ENCODE measurements at regions not wholly inside any gene's neighbourhood (a gene's known extent, or its start where the extent isn't known, plus 50 kb on each side); places are given as distances from the start of the nearest gene placed in this dataset.

DNA sequence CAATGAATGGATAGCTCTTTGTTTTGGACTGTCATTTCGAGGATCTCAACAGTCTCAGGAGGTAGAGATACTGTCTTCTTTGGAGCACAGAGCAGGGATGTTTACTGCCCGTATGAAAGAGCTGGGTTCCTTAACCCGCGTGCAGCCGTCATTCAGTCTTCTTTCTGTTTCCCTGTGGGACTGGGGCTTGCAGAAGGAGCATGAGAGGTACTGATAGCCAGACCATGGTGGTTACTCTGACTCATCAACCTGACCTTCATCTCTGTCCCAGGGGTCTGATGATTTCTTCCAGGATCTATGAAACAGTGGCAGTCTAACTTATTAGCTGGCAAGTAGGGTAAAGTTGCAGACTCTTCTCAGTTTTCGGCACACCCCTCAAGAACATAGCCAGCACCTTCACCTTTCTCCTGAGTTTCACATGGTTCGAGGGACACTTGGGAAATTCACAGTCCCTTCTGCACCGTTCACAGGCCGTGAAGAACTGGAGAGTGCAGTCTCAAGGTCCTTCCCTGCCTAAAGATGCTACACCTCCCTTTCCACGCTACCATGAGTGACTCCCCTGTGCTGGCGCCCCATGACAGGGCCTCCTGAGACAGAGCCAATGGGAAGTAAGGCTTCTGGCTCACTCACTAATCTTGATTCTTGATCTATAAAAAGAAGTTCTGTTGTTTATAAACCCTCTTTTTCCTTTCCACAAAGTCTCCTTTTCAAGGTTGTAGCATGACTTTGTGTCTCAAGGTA lies 226.2 kb downstream of the MC4R start:
- Mint-ChIP-seq H3K4me1 (no peaks in the 10 kb centered on the region), H3K9me3 (no peaks in the 10 kb centered on the region), H3K4me3 (no peak overlapping the region), H3K27ac (no peak overlapping the region), H3K36me3 (ENCODE audit: low read depth) (no peaks in the 10 kb centered on the region), H3K27me3 (no peaks in the 10 kb centered on the region)
- intact Hi-C loops (cut with micrococcal nuclease): no loop called here
- DNase-seq: no peak

DNA sequence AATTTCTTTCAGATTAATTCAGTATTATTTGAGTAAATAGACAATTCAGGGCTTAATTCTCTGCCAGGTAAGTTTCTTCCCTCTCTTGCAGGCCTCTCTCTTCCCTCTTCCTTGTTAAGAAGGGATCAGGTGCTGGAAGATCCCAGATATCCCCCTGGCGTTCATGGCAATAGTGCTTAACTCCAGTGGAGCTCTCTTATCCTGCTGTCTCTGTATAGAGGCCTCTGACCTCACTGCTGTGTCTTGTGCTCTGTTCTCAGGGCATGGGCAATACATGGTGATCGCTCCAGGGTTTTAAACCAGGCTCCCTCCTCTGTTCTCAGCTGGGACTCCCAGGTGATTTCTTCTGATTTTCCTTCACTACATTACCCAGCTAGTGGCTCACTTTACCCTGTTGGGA lies 226.8 kb downstream of the MC4R start:
- no peaks in the 10 kb centered on the region for H3K27me3 Mint-ChIP-seq
- intact Hi-C loops (cut with micrococcal nuclease): no loop called here
- H3K27ac Mint-ChIP-seq: no peak overlapping the region
- H3K4me1 Mint-ChIP-seq: no peaks in the 10 kb centered on the region
- no peak overlapping the region for H3K4me3 Mint-ChIP-seq
- no peak for DNase-seq
- H3K36me3 Mint-ChIP-seq (ENCODE audit: low read depth): no peaks in the 10 kb centered on the region
- no peaks in the 10 kb centered on the region for H3K9me3 Mint-ChIP-seq

DNA sequence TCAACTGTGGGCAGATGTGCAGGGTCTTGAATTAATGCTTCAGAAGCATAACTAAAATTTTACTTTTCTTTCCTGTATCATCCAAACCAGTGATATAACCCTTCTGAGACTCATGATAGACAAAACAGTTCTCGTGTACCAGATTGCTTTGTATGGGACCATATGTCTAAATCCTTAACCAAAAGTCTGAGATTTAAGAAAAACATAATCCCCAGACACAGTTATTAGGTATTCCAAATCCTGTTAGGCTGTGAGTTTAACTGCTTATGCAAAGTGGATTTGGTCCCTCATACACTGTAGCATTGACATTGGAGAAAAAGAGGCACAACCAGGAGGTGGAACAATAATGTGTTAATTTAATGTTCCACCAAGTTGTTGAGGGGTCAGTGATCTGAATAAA lies 235.0 kb downstream of the PMAIP1 start:
- Mint-ChIP-seq H3K27ac (no peak overlapping the region), H3K9me3 (no peaks in the 10 kb centered on the region), H3K36me3 (ENCODE audit: low read depth) (no peaks in the 10 kb centered on the region), H3K4me3 (no peak overlapping the region), H3K4me1 (no peaks in the 10 kb centered on the region), H3K27me3 (no peaks in the 10 kb centered on the region)
- intact Hi-C loops (cut with micrococcal nuclease): no loop called here
- no peak for DNase-seq

DNA sequence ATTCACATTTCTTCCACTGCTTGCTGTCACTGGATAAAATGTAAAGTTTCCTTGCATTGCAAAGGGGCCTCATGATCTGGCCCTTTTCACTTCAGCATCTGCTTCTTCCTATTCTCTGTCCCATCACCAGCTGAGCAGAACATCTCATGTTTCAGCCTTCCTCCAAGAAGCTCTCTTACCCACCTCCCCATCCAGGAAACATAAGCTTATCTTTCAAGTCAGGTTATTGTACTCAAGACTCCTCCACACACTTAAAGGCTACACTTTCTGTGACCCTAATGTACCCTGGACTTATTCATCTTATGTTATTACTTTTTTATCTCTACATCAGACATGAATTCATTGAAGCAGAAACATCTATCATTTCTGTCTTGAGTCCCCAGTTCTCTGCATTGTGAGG lies 230.5 kb downstream of the PMAIP1 start:
- Mint-ChIP-seq H3K27ac (no peak overlapping the region), H3K36me3 (ENCODE audit: low read depth) (no peaks in the 10 kb centered on the region), H3K27me3 (no peaks in the 10 kb centered on the region), H3K9me3 (no peaks in the 10 kb centered on the region), H3K4me1 (no peaks in the 10 kb centered on the region), H3K4me3 (no peak overlapping the region)
- intact Hi-C loops (cut with micrococcal nuclease): no loop called here
- no peak for DNase-seq

DNA sequence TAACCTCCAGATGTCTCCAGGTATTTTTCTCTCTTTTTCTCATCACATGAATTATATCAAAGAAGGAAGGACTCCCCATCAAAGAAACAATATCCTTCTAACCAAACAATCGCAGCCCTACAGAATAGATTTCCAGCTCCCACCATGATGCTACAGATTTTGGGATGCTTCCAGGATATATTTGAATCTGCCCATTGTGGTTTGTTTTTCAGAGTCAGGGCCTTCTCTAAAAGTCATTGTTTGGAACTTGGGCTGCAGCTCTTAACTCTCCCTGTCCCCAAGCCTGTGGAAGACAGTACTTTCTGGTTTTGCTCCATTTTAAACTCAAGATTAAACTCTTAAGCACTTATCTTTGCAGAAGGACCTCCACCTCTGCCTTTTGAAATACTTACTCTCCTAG lies 223.2 kb downstream of the PMAIP1 start:
- H3K27me3 Mint-ChIP-seq: no peaks in the 10 kb centered on the region
- no peaks in the 10 kb centered on the region for H3K4me1 Mint-ChIP-seq
- DNase-seq: no peak
- intact Hi-C loops (cut with micrococcal nuclease): no loop called here
- no peak overlapping the region for H3K4me3 Mint-ChIP-seq
- H3K36me3 Mint-ChIP-seq (ENCODE audit: low read depth): no peaks in the 10 kb centered on the region
- no peak overlapping the region for H3K27ac Mint-ChIP-seq
- H3K9me3 Mint-ChIP-seq: no peaks in the 10 kb centered on the region

DNA sequence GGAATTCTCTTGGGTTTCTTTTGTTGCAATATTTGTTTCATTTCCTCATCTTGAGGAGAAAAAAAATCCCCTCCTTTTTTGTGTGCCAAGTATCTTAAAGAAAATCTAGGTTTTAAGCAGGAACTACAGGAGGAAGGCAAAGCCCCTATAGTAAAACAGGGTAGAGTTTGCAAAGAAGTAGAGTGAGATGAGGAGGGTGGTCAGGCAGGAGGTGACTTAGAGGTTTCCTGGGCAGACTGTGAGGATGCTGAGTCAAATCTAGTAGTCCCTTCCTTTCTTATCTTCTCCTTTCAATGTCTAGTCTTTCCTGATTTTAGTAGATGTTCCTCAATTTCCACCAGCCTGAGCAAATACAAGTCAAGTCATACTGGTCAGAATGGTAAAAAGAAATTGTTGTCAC lies 222.5 kb downstream of the PMAIP1 start:
- intact Hi-C loops (cut with micrococcal nuclease): no loop called here

DNA sequence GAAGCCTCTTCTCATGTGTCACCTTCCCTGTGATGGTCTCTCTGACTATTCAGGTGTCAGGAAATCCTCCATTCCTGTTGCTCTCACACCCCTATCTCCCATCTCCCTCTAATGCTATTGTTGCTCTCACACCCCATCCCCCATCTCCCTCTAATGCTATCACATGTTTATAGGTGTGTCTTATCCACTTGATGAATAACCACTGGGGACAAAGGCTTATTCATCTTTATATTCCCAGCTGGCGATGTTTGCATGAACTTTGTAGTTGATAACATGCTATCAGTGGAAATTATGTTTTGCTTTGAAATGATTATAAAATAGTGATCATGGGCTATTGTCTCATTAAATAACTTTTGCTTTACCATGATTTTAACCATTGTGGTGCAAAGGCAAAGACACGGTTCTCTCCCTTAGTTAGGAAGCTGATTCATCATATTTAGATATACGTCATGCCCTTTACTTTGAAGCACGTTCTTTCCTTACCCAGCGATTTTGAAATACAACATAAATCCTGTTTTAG lies 220.5 kb downstream of the PMAIP1 start:
- Mint-ChIP-seq H3K27me3 (no peaks in the 10 kb centered on the region), H3K4me1 (no peaks in the 10 kb centered on the region), H3K27ac (no peak overlapping the region), H3K9me3 (no peaks in the 10 kb centered on the region), H3K36me3 (ENCODE audit: low read depth) (no peaks in the 10 kb centered on the region), H3K4me3 (no peak overlapping the region)
- DNase-seq: no peak
- intact Hi-C loops (cut with micrococcal nuclease): no loop called here

More for the DNA sequence above, 222.5 kb downstream of the PMAIP1 start:
- no peak for DNase-seq
- Mint-ChIP-seq H3K4me1 (no peaks in the 10 kb centered on the region), H3K27me3 (no peaks in the 10 kb centered on the region), H3K9me3 (no peaks in the 10 kb centered on the region), H3K36me3 (ENCODE audit: low read depth) (no peaks in the 10 kb centered on the region), H3K4me3 (no peak overlapping the region), H3K27ac (no peak overlapping the region)

DNA sequence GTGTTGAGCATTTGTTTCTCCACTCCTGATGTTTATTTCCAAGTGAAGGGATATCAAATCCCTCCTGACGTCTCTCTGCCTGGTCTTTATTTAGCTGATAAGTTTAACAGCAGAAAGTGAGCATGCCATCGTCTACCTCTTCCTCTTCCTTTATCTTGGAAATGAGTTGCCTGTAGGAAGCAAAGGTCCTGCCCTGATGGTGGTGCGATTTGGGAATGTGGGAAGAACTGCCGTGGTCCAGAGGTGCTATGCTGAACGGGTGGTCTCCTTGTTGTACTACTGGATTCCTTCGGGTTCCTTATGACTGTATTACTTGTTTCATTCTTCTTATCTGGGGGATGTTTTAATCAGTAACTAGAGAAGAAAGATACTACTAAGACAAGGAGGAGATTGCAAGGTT lies 217.5 kb downstream of the PMAIP1 start:
- DNase-seq: no peak
- H3K36me3 Mint-ChIP-seq (ENCODE audit: low read depth): no peaks in the 10 kb centered on the region
- intact Hi-C loops (cut with micrococcal nuclease): no loop called here

DNA sequence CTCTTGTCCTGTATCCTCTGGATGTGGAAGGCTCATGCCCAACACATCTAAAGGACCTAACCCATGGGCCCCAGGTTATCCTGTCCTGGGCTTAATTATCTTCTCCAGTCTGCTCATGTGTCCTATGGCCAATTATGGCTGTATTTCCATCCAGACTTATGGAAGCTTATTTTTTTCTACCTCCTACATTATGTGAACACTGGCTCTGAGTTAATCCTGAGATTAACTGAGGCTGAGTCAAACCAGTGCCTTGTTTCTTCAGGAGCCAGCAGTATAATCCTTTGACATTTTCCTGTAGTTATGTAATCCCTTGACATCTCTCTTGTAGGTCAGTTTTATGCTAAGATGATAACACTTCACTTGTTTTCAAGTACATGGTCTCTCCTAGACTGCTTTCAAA lies 213.6 kb downstream of the PMAIP1 start:
- Mint-ChIP-seq H3K36me3 (ENCODE audit: low read depth) (no peaks in the 10 kb centered on the region), H3K27ac (no peak overlapping the region), H3K27me3 (no peaks in the 10 kb centered on the region), H3K9me3 (no peaks in the 10 kb centered on the region), H3K4me1 (no peaks in the 10 kb centered on the region), H3K4me3 (no peak overlapping the region)
- intact Hi-C loops (cut with micrococcal nuclease): no loop called here
- no peak for DNase-seq

More for the DNA sequence above, 217.5 kb downstream of the PMAIP1 start:
- Mint-ChIP-seq H3K27me3 (no peaks in the 10 kb centered on the region), H3K4me1 (no peaks in the 10 kb centered on the region), H3K27ac (no peak overlapping the region), H3K4me3 (no peak overlapping the region), H3K9me3 (no peaks in the 10 kb centered on the region)

DNA sequence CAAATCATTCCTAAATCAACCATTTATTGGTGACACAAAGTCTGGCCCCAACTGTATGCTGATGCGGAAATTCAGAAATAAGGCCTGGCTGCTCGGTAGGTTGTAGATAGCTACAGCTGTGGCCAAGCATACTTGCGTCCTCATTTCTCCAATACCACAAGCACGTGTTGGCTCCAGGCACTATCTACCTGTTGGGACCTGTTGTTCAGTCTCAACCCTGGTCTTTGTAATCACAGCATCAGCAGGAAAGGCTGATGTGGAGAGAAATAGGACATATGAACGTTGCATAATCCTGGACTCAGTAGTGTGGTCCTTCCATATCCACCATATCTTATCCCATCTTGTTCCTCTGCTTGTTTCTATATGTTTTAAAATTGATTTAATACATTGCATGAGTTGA lies 212.6 kb downstream of the PMAIP1 start:
- Mint-ChIP-seq H3K9me3 (no peaks in the 10 kb centered on the region), H3K4me3 (no peak overlapping the region)
- no peak for DNase-seq

DNA sequence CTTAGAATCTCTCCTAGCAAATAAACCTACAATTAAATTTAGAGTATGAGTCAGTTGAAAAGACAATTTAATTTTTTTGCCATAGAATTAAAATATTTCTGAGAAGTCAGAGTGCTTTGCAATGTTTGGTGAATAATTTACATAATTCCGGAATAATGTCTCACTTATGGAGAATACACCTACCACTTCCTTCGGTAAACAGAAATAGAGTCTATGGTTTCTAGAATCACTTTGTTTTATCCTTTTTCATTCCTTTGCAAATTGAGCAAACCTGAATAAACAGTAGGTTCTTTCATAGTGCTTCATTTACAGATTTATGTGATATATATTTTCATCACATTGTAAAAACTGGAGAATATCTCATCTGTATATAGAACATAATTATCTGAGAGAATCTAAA lies 211.7 kb downstream of the PMAIP1 start:
- H3K27ac Mint-ChIP-seq: no peak overlapping the region
- no peaks in the 10 kb centered on the region for H3K36me3 Mint-ChIP-seq (ENCODE audit: low read depth)
- intact Hi-C loops (cut with micrococcal nuclease): no loop called here
- no peaks in the 10 kb centered on the region for H3K4me1 Mint-ChIP-seq
- no peaks in the 10 kb centered on the region for H3K27me3 Mint-ChIP-seq
- no peaks in the 10 kb centered on the region for H3K9me3 Mint-ChIP-seq
- no peak for DNase-seq
- no peak overlapping the region for H3K4me3 Mint-ChIP-seq

More for the DNA sequence above, 212.6 kb downstream of the PMAIP1 start:
- H3K36me3 Mint-ChIP-seq (ENCODE audit: low read depth): no peaks in the 10 kb centered on the region
- intact Hi-C loops (cut with micrococcal nuclease): no loop called here
- no peak overlapping the region for H3K27ac Mint-ChIP-seq
- no peaks in the 10 kb centered on the region for H3K27me3 Mint-ChIP-seq
- H3K4me1 Mint-ChIP-seq: no peaks in the 10 kb centered on the region

DNA sequence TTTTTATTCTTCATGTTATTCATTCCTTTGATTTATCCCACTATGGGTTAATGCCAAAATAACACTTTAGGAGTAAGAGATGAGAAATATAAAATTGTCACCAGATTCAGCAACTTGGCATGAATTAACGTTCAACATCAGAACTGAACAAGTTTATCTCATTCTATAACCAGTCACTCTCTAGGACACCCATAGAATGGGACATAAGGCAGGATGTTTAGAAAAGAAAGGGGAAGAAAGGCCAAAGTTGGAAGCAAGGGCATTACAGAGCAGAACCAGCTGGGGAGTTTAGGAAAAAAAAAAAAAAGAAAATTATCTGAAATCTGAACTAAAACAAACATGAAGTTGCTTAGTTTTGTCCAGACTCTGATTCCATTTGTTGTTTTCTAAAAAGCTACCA lies 211.0 kb downstream of the PMAIP1 start:
- Mint-ChIP-seq H3K9me3 (no peaks in the 10 kb centered on the region), H3K27ac (no peak overlapping the region), H3K27me3 (no peaks in the 10 kb centered on the region), H3K4me1 (no peaks in the 10 kb centered on the region), H3K4me3 (no peak overlapping the region), H3K36me3 (ENCODE audit: low read depth) (no peaks in the 10 kb centered on the region)
- intact Hi-C loops (cut with micrococcal nuclease): no loop called here
- DNase-seq: no peak

DNA sequence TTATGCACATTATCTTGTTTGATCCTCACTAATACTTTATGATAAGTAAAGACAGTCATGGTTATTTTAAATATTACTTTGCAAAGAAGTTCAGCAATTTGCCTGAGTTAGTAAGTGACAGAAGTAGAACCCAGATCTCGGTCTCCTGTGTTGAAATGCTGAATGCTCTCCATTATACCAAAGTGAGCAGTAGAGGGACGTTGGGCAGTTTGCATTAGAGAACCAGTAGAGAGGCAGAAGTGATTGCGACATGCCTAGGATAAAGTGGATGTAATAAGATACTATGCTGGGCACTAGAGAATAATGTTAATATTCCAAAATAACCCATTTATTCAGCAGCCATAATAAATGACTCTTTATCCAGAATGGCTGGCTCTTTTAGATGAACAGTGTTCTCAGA lies 201.0 kb downstream of the PMAIP1 start:
- Mint-ChIP-seq H3K4me3 (no peak overlapping the region), H3K9me3 (no peaks in the 10 kb centered on the region), H3K27ac (no peak overlapping the region), H3K36me3 (ENCODE audit: low read depth) (no peaks in the 10 kb centered on the region), H3K27me3 (no peaks in the 10 kb centered on the region), H3K4me1 (peaks cover 2% of the 10 kb centered on the region)
- no peak for DNase-seq
- intact Hi-C loops (cut with micrococcal nuclease): no loop called here

DNA sequence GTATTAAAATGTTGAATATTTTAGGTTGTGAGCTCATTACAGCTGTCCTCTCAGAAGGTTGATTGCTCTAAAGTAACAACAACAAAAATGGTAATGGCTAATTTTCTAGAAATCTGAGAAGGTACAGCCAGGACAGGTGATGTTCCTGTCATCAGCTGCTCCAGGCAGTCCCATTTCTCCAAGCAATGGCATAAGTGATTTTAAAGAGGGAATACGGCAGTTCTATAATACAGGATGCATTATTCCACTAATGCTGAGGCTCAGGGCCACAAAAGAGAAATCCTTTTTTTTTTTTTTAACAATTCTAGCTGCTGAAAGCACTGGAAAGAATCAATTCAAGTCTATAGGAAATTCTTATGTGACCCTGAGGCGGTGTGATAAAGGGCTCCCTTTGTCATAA lies 199.9 kb downstream of the PMAIP1 start:
- peaks cover 2% of the 10 kb centered on the region for H3K4me1 Mint-ChIP-seq
- H3K27ac Mint-ChIP-seq: no peak overlapping the region
- no peak overlapping the region for H3K4me3 Mint-ChIP-seq
- H3K27me3 Mint-ChIP-seq: no peaks in the 10 kb centered on the region
- intact Hi-C loops (cut with micrococcal nuclease): no loop called here
- no peaks in the 10 kb centered on the region for H3K36me3 Mint-ChIP-seq (ENCODE audit: low read depth)
- DNase-seq: no peak
- no peaks in the 10 kb centered on the region for H3K9me3 Mint-ChIP-seq

DNA sequence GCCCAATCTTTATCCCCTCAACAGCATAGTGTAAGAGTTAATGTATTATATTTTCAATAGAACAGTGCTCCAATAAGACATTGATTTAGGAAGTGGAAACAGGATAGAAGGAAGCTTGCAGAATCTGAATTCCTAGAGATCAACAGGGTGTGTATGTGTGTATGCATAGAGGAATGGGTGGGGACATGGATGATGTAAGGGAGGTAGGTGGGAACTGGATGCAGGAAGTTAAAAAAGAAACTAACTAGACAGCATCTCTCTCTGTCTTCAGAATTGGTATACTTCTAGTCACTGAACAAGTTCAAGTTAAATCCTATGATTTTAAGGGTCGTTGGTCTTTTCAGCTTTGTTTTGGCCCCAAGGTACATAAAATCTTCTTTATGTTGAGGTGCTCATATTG lies 196.6 kb downstream of the PMAIP1 start:
- Mint-ChIP-seq H3K4me1 (peaks cover 2% of the 10 kb centered on the region), H3K27me3 (no peaks in the 10 kb centered on the region), H3K27ac (no peak overlapping the region), H3K36me3 (ENCODE audit: low read depth) (no peaks in the 10 kb centered on the region), H3K9me3 (no peaks in the 10 kb centered on the region), H3K4me3 (no peak overlapping the region)
- DNase-seq: no peak
- intact Hi-C loops (cut with micrococcal nuclease): no loop called here
